OCI-LY1 (cell line): ENCODE measurements at regions not wholly inside any gene's neighbourhood (a gene's known extent, or its start where the extent isn't known, plus 50 kb on each side); places are given as distances from the start of the nearest gene placed in this dataset.

Source experiments
- H2AFZ ChIP-seq: fragments of 200-600 bp; sonication (generic), shearing (Covaris generic); 2 replicates; pipeline ENCODE4 v1.6.0; 2014; ENCODE audit warnings: antibody characterized with exemption, mild to moderate bottlenecking, low read length
- H3F3A ChIP-seq: fragments of 200-600 bp; sonication (generic), shearing (Covaris generic); 2 replicates; pipeline ENCODE4 v1.6.0; 2014; ENCODE audit warnings: mild to moderate bottlenecking, antibody characterized with exemption, low read length, moderate library complexity; ENCODE audit not compliant: insufficient read depth
- H3K27ac ChIP-seq: fragments of 200-600 bp; sonication (generic); 2 replicates; pipeline ENCODE4 v1.5.1; 2014; ENCODE audit warnings: low read length, mixed run types, mild to moderate bottlenecking, low read depth; ENCODE audit not compliant: poor library complexity, severe bottlenecking
- H3K27me3 ChIP-seq: fragments of 200-600 bp; sonication (generic); 2 replicates; pipeline ENCODE4 v1.6.0; 2014; ENCODE audit warnings: antibody characterized with exemption, mild to moderate bottlenecking, low read length, moderate library complexity; ENCODE audit not compliant: insufficient read depth
- H3K36me3 ChIP-seq: fragments of 200-600 bp; sonication (generic); 2 replicates; pipeline ENCODE4 v1.6.1; 2014; ENCODE audit warnings: mild to moderate bottlenecking, antibody characterized with exemption, low read length, moderate library complexity, mixed read lengths; ENCODE audit not compliant: insufficient read depth
- H3K4me1 ChIP-seq: fragments of 200-600 bp; sonication (generic); 2 replicates; pipeline ENCODE4 v1.5.1; 2014; ENCODE audit warnings: mild to moderate bottlenecking, low read length, moderate library complexity; ENCODE audit not compliant: insufficient read depth, severe bottlenecking
- H3K4me2 ChIP-seq: fragments of 200-600 bp; sonication (generic), shearing (Covaris generic); 2 replicates; pipeline ENCODE4 v1.6.1; 2014; ENCODE audit warnings: low read length
- H3K4me3 ChIP-seq: fragments of 200-600 bp; sonication (generic); 2 replicates; pipeline ENCODE4 v1.5.1; 2014; ENCODE audit warnings: low read length, low read depth, mild to moderate bottlenecking, mixed read lengths; ENCODE audit not compliant: poor library complexity, severe bottlenecking
- H3K79me2 ChIP-seq: fragments of 200-600 bp; shearing (Covaris generic); 2 replicates; pipeline ENCODE4 v1.6.1; 2016; ENCODE audit warnings: mixed run types, low read length, mixed read lengths; ENCODE audit not compliant: insufficient read depth
- H3K9ac ChIP-seq: fragments of 200-600 bp; sonication (generic), shearing (Covaris generic); 2 replicates; pipeline ENCODE4 v1.6.1; 2014; ENCODE audit warnings: mild to moderate bottlenecking, low read length, mixed read lengths
- H3K9me2 ChIP-seq: fragments of 200-600 bp; sonication (generic), shearing (Covaris generic); 2 replicates; pipeline ENCODE4 v1.6.1; 2014; ENCODE audit warnings: low read depth, mild to moderate bottlenecking, low read length, mixed read lengths
- H3K9me3 ChIP-seq: fragments of 200-600 bp; shearing (Covaris generic); 2 replicates; pipeline ENCODE4 v1.6.1; 2014; ENCODE audit warnings: low read length, mixed read lengths
- H4K20me1 ChIP-seq: fragments of 200-600 bp; sonication (generic), shearing (Covaris generic); 2 replicates; pipeline ENCODE4 v1.6.0; 2016; ENCODE audit warnings: mild to moderate bottlenecking, low read length; ENCODE audit not compliant: insufficient read depth
- EZH2 ChIP-seq: fragments of 200-600 bp; sonication (generic), shearing (Covaris generic); IDR thresholded peaks from 2 replicates; pipeline ENCODE4 v1.8.0; 2017; ENCODE audit warnings: borderline replicate concordance, mixed run types, mild to moderate bottlenecking, antibody characterized with exemption, low read length, moderate library complexity, mixed read lengths
- TF ChIP-seq, protein P1 (sequence below): fragments of 200-600 bp; sonication (generic), shearing (Covaris generic); IDR thresholded peaks from 2 replicates; pipeline ENCODE4 v1.5.1; 2017; ENCODE audit warnings: mild to moderate bottlenecking, antibody characterized with exemption, low read length, moderate library complexity, mixed read lengths

DNA sequence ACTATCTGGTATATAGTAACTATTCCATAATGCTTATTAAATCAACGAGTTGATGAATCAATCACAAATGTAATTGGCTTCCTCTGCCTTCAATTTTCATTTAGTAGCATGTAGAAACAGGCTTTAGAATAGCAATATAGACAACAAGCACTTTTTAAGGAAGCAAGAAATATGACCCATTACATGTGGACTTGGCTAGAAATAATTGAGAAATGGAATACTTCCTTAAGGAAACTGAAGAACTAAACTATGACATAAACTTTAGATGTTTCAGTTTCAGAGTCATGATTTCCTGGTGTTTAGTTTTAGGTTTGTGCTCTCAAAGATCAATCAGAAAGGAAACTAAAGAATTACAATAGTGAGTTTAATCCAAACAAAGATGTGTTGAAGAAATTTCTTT, 443.8 kb downstream of the MBD2 start:
- Histone ChIP-seq H3K27ac (no peak overlapping the region), H3K9me3 (no peaks in the 10 kb centered on the region), H3K4me2 (no peak overlapping the region), H3K4me1 (no peaks in the 10 kb centered on the region), H2AFZ (no peak overlapping the region), H3K36me3 (no peaks in the 10 kb centered on the region), H3K9ac (no peak overlapping the region), H3K9me2 (no peaks in the 10 kb centered on the region), H3K4me3 (no peak overlapping the region), H3K79me2 (no peaks in the 10 kb centered on the region; the same call in 1 of the 2 replicates), H4K20me1 (no peaks in the 10 kb centered on the region), H3K27me3 (no peaks in the 10 kb centered on the region), H3F3A (no peaks in the 10 kb centered on the region)
- no peak for TF ChIP-seq EZH2
- TF ChIP-seq, protein P1, sequence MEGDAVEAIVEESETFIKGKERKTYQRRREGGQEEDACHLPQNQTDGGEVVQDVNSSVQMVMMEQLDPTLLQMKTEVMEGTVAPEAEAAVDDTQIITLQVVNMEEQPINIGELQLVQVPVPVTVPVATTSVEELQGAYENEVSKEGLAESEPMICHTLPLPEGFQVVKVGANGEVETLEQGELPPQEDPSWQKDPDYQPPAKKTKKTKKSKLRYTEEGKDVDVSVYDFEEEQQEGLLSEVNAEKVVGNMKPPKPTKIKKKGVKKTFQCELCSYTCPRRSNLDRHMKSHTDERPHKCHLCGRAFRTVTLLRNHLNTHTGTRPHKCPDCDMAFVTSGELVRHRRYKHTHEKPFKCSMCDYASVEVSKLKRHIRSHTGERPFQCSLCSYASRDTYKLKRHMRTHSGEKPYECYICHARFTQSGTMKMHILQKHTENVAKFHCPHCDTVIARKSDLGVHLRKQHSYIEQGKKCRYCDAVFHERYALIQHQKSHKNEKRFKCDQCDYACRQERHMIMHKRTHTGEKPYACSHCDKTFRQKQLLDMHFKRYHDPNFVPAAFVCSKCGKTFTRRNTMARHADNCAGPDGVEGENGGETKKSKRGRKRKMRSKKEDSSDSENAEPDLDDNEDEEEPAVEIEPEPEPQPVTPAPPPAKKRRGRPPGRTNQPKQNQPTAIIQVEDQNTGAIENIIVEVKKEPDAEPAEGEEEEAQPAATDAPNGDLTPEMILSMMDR = no peak

DNA sequence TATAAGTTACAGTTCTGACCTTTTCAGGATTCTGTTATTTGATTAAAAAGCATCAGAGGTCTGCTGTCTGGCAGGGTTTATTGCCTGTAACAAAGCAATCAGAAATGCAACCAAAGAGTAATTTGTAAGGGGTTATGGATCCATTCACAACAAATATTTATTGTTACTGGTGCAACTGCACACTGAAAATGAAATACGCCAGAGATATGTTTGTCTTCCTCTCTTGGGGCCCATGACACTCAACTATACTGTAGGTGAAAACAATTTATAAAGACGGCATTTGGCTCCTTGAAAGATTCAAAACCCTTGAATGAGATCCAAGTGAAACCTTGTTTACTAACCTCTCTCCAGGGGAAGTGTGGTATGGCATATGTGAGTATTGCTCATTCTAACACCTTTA, 452.2 kb downstream of the MBD2 start:
- Histone ChIP-seq H3K36me3 (no peaks in the 10 kb centered on the region), H3K27me3 (no peaks in the 10 kb centered on the region), H3K4me3 (no peak overlapping the region), H4K20me1 (no peaks in the 10 kb centered on the region), H3K9me3 (no peaks in the 10 kb centered on the region), H3K4me1 (no peaks in the 10 kb centered on the region), H3K9ac (no peak overlapping the region), H2AFZ (no peak overlapping the region), H3K27ac (no peak overlapping the region), H3K9me2 (no peaks in the 10 kb centered on the region), H3K4me2 (no peak overlapping the region), H3K79me2 (no peaks in the 10 kb centered on the region; the same call in 1 of the 2 replicates), H3F3A (no peaks in the 10 kb centered on the region)
- TF ChIP-seq, protein P1 = no peak
- TF ChIP-seq EZH2 = no peak

DNA sequence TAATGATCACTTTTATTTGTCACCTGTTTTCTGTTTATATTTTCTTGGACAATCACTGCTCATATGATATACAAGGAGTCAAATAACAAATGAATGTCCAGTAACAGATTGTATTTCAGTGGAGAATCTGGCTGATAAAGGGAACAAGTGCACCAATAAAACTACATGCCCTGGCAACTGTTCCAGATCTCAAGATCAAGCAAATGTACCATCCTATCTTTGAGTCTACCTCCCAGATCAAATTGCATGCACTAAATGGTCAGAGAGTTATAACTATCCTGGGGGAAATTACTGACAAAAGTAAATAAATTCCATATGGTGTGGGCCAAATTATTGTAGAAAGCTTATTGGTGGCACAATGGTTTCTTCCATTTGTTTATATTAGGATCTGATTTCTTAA, 452.8 kb downstream of the MBD2 start:
- Histone ChIP-seq H3K4me2 (no peak overlapping the region), H3F3A (no peaks in the 10 kb centered on the region)

More for the DNA sequence above, 452.8 kb downstream of the MBD2 start:
- H3K9me3 ChIP-seq = no peaks in the 10 kb centered on the region
- H3K27me3 ChIP-seq = no peaks in the 10 kb centered on the region
- H3K79me2 ChIP-seq = no peaks in the 10 kb centered on the region
- no peaks in the 10 kb centered on the region for H3K9me2 ChIP-seq
- H3K36me3 ChIP-seq = no peaks in the 10 kb centered on the region
- H3K4me1 ChIP-seq = no peaks in the 10 kb centered on the region
- no peak overlapping the region for H3K9ac ChIP-seq
- no peak overlapping the region for H2AFZ ChIP-seq
- no peak overlapping the region for H3K4me3 ChIP-seq
- H4K20me1 ChIP-seq = no peaks in the 10 kb centered on the region
- H3K27ac ChIP-seq = no peak overlapping the region
- TF ChIP-seq EZH2 = no peak
- TF ChIP-seq, protein P1 = no peak
